SK-N-SH (cell line): ENCODE measurements at regions not wholly inside any gene's neighbourhood (a gene's known extent, or its start where the extent isn't known, plus 50 kb on each side); places are given as distances from the start of the nearest gene placed in this dataset.

ENCODE experiments used
- CTCF ChIA-PET: fragments of 300-600, 350-600 bp; formaldehyde crosslinking; extraction: SDS; loops from one replicate; lab custom pipeline; 2021; lab: Yijun Ruan, JAX
- POLR2A ChIA-PET: fragments of 350-600 bp; sonication (Branson Sonifier 250); formaldehyde crosslinking; extraction: SDS; loops from one replicate; lab custom pipeline; 2020; ENCODE audit warnings: antibody characterized with exemption, inconsistent platforms; lab: Yijun Ruan, JAX
- DNase-seq: peaks from one replicate; pipeline ENCODE4 v3.0.0; 2012
- H2AFZ ChIP-seq: fragments of 200-600 bp; sonication (generic); 2 replicates; pipeline ENCODE4 v1.8.1; 2016; ENCODE audit warnings: antibody characterized with exemption, mild to moderate bottlenecking, low read depth
- H3F3A ChIP-seq: fragments of 200-600 bp; sonication (generic); replicated peaks from 2 replicates; pipeline ENCODE3; 2016; ENCODE audit warnings: antibody characterized with exemption, mild to moderate bottlenecking; ENCODE audit not compliant: insufficient read depth
- H3K27ac ChIP-seq, 2 experiments: fragments of 200-500 bp in 1 of 2; fragments of 200-600 bp in 1 of 2; sonication (Bioruptor generic) in 1 of 2; sonication (generic), shearing (Covaris generic) in 1 of 2; 2 replicates each; pipeline versions ENCODE4 v1.5.1 to v1.6.1; 2014 to 2016; ENCODE audit warnings: low read depth in 2 of 2, inconsistent platforms in 1 of 2, low read length in 1 of 2, mild to moderate bottlenecking in 1 of 2, mixed read lengths in 1 of 2
- H3K27me3 ChIP-seq: fragments of 200-600 bp; sonication (generic), shearing (Covaris generic); 2 replicates; pipeline ENCODE4 v1.6.1; 2016; ENCODE audit warnings: mixed run types; ENCODE audit not compliant: insufficient read depth
- H3K36me3 ChIP-seq, 2 experiments: fragments of 200-500 bp in 1 of 2; fragments of 200-600 bp in 1 of 2; sonication (Bioruptor generic) in 1 of 2; sonication (generic) in 1 of 2; replicated peaks in 1 of 2; 2 replicates each; pipeline versions ENCODE3 to v1.5.1; 2014 to 2016; ENCODE audit warnings: low read length in 1 of 2, mild to moderate bottlenecking in 1 of 2; ENCODE audit not compliant: insufficient read depth in 2 of 2, control insufficient read depth in 1 of 2
- H3K4me1 ChIP-seq, 2 experiments: fragments of 200-500 bp in 1 of 2; fragments of 200-600 bp in 1 of 2; sonication (Bioruptor generic) in 1 of 2; sonication (generic), shearing (Covaris generic) in 1 of 2; 2 replicates each; pipeline versions ENCODE4 v1.5.1 to v1.6.1; 2014 to 2016; ENCODE audit warnings: low read depth in 1 of 2, low read length in 1 of 2, mixed run types in 1 of 2; ENCODE audit not compliant: insufficient read depth in 2 of 2, control insufficient read depth in 1 of 2
- H3K4me2 ChIP-seq: fragments of 200-600 bp; sonication (generic), shearing (Covaris generic); 2 replicates; pipeline ENCODE4 v1.6.1; 2017; ENCODE audit warnings: mixed run types
- H3K4me3 ChIP-seq, 2 experiments: fragments of 200-500 bp in 1 of 2; fragments of 200-600 bp in 1 of 2; sonication (Bioruptor generic) in 1 of 2; sonication (generic), shearing (Covaris generic) in 1 of 2; 2 replicates each; pipeline versions ENCODE4 v1.5.1 to v1.8.1; 2014 to 2016; ENCODE audit warnings: low read depth in 2 of 2, inconsistent platforms in 1 of 2, low read length in 1 of 2, mild to moderate bottlenecking in 1 of 2, mixed read lengths in 1 of 2, moderate library complexity in 1 of 2
- H3K79me2 ChIP-seq: fragments of 200-600 bp; sonication (generic); 2 replicates; pipeline ENCODE4 v1.8.1; 2017; ENCODE audit warnings: mild to moderate bottlenecking; ENCODE audit not compliant: insufficient read depth
- H3K9ac ChIP-seq: fragments of 200-600 bp; sonication (generic); 2 replicates; pipeline ENCODE4 v1.6.1; 2017; ENCODE audit warnings: mixed run types
- H3K9me2 ChIP-seq: fragments of 200-600 bp; sonication (generic); 2 replicates; pipeline ENCODE4 v1.6.1; 2017; ENCODE audit warnings: mixed run types
- H3K9me3 ChIP-seq: fragments of 200-600 bp; sonication (generic); 2 replicates; pipeline ENCODE4 v1.6.1; 2017; ENCODE audit warnings: mixed run types, mild to moderate bottlenecking, moderate library complexity
- H4K20me1 ChIP-seq: fragments of 200-600 bp; sonication (generic); 2 replicates; pipeline ENCODE4 v1.6.1; 2017; ENCODE audit warnings: mild to moderate bottlenecking, mixed run types; ENCODE audit not compliant: insufficient read depth
- CHD2 ChIP-seq: fragments of 150-350 bp; IDR thresholded peaks from 2 replicates; pipeline ENCODE4 v1.6.1; 2018; ENCODE audit warnings: low read length; ENCODE audit not compliant: partially characterized antibody
- ELF1 ChIP-seq: IDR thresholded peaks from 2 replicates; pipeline ENCODE4 v1.4.0; 2012
- FOXM1 ChIP-seq: IDR thresholded peaks from 2 replicates; pipeline ENCODE4 v1.4.0; 2012; ENCODE audit warnings: low read depth, mild to moderate bottlenecking
- GATA2 ChIP-seq: sonication (generic); formaldehyde crosslinking; IDR thresholded peaks from 2 replicates; pipeline ENCODE4 v1.5.0; 2020; ENCODE audit warnings: mild to moderate bottlenecking, missing genetic modification reagents
- JUND ChIP-seq: IDR thresholded peaks from 2 replicates; pipeline ENCODE4 v1.4.0; 2012
- MEF2A ChIP-seq: IDR thresholded peaks from 2 replicates; pipeline ENCODE4 v1.4.0; 2012; ENCODE audit warnings: low read depth, borderline replicate concordance
- RAD21 ChIP-seq: IDR thresholded peaks from 2 replicates; pipeline ENCODE4 v1.6.1; 2012; ENCODE audit warnings: mild to moderate bottlenecking, low read length
- SIN3A ChIP-seq: IDR thresholded peaks from 2 replicates; pipeline ENCODE4 v1.6.1; 2012; ENCODE audit warnings: low read depth, mild to moderate bottlenecking, low read length, moderate library complexity, borderline replicate concordance
- TCF12 ChIP-seq: IDR thresholded peaks from 2 replicates; pipeline ENCODE4 v1.4.0; 2012
- TEAD4 ChIP-seq: IDR thresholded peaks from 2 replicates; pipeline ENCODE4 v1.4.0; 2012; ENCODE audit warnings: mild to moderate bottlenecking, borderline replicate concordance; ENCODE audit not compliant: insufficient read depth
- YY1 ChIP-seq: IDR thresholded peaks from 2 replicates; pipeline ENCODE4 v1.4.0; 2012; ENCODE audit warnings: low read depth, mild to moderate bottlenecking
- WGBS: methylation state at CpG from one replicate; pipeline ENCODE4 v1.1.6; 2017; ENCODE audit warnings: low lambda C conversion rate; 5-methylcytosine and 5-hydroxymethylcytosine counted together
- TF ChIP-seq, protein P1 (sequence below): IDR thresholded peaks from 2 replicates; pipeline ENCODE4; 2012
- TF ChIP-seq, protein P2 (sequence below): fragments of 200-600 bp; sonication (generic); IDR thresholded peaks from 2 replicates; pipeline ENCODE4 v1.6.1; 2017; ENCODE audit warnings: antibody characterized with exemption, mild to moderate bottlenecking, moderate library complexity
- TF ChIP-seq, protein P3 (sequence below): fragments of 150-350 bp; IDR thresholded peaks from 2 replicates; pipeline ENCODE4 v1.6.1; 2016; ENCODE audit warnings: mild to moderate bottlenecking, low read depth, low read length
- TF ChIP-seq, protein P4 (sequence below): fragments of 150-350 bp; IDR thresholded peaks from 2 replicates; pipeline ENCODE4 v1.6.1; 2017; ENCODE audit warnings: antibody characterized with exemption, low read length, low read depth, borderline replicate concordance

DNA sequence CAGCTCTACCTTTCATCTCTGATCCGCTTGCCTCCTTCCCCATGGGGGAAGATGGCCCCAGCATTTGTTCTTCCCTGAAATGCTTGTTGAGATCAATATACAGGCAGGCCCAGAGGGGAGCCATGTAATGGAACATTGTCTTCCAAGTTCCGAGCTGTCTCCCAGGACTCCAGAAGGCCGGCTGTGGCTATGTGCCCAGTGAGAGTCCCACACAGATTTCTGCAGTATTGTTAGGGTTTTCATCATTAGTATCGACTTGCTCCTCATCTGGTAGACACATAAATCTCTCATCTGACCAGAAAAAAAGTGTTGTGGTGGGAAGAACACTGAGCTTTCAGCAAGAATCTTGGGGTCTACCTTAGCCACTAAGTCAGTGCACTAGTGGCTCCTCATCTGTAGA is 163.4 kb downstream of the TRIM29 start:
- H3K4me3 ChIP-seq, result no peak overlapping the region
- ChIA-PET CTCF (interaction anchor here (0.7 to 1.4 kb wide), 6 partner anchors 15 to 199 kb away, joined by 3 to 4 read pairs (median 3); no protein-coding TSS in a partner anchor), POLR2A (interaction anchor here (1.2 kb wide), 1 partner anchor 18 kb away, joined by 3 read pairs; no protein-coding TSS in a partner anchor)
- no peaks in the 10 kb centered on the region for H3F3A ChIP-seq
- DNase-seq, result no peak
- H3K9me2 ChIP-seq, result no peaks in the 10 kb centered on the region
- peaks cover 0 to 26% of the 10 kb centered on the region in 2 experiments; a peak in 1 of 4 replicates for H3K4me1 ChIP-seq
- no peaks in the 10 kb centered on the region for H4K20me1 ChIP-seq
- H3K27me3 ChIP-seq, result no peaks in the 10 kb centered on the region; the same call in 1 of the 2 replicates
- H3K27ac ChIP-seq, result no peak overlapping the region
- H3K36me3 ChIP-seq, result no peaks in the 10 kb centered on the region
- no peaks in the 10 kb centered on the region for H3K9me3 ChIP-seq
- TF ChIP-seq, protein P1, sequence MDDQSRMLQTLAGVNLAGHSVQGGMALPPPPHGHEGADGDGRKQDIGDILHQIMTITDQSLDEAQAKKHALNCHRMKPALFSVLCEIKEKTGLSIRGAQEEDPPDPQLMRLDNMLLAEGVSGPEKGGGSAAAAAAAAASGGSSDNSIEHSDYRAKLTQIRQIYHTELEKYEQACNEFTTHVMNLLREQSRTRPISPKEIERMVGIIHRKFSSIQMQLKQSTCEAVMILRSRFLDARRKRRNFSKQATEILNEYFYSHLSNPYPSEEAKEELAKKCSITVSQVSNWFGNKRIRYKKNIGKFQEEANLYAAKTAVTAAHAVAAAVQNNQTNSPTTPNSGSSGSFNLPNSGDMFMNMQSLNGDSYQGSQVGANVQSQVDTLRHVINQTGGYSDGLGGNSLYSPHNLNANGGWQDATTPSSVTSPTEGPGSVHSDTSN, result no peak
- TF ChIP-seq YY1 (no peak), GATA2 (CRISPR knock-in tag) (no peak), FOXM1 (no peak), RAD21 (no peak), SIN3A (no peak), CHD2 (no peak), TEAD4 (no peak), MEF2A (no peak), ELF1 (no peak), JUND (no peak), TCF12 (no peak)
- TF ChIP-seq, protein P2, sequence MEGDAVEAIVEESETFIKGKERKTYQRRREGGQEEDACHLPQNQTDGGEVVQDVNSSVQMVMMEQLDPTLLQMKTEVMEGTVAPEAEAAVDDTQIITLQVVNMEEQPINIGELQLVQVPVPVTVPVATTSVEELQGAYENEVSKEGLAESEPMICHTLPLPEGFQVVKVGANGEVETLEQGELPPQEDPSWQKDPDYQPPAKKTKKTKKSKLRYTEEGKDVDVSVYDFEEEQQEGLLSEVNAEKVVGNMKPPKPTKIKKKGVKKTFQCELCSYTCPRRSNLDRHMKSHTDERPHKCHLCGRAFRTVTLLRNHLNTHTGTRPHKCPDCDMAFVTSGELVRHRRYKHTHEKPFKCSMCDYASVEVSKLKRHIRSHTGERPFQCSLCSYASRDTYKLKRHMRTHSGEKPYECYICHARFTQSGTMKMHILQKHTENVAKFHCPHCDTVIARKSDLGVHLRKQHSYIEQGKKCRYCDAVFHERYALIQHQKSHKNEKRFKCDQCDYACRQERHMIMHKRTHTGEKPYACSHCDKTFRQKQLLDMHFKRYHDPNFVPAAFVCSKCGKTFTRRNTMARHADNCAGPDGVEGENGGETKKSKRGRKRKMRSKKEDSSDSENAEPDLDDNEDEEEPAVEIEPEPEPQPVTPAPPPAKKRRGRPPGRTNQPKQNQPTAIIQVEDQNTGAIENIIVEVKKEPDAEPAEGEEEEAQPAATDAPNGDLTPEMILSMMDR, result no peak
- TF ChIP-seq, protein P3, sequence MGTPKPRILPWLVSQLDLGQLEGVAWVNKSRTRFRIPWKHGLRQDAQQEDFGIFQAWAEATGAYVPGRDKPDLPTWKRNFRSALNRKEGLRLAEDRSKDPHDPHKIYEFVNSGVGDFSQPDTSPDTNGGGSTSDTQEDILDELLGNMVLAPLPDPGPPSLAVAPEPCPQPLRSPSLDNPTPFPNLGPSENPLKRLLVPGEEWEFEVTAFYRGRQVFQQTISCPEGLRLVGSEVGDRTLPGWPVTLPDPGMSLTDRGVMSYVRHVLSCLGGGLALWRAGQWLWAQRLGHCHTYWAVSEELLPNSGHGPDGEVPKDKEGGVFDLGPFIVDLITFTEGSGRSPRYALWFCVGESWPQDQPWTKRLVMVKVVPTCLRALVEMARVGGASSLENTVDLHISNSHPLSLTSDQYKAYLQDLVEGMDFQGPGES, result no peak
- TF ChIP-seq, protein P4, sequence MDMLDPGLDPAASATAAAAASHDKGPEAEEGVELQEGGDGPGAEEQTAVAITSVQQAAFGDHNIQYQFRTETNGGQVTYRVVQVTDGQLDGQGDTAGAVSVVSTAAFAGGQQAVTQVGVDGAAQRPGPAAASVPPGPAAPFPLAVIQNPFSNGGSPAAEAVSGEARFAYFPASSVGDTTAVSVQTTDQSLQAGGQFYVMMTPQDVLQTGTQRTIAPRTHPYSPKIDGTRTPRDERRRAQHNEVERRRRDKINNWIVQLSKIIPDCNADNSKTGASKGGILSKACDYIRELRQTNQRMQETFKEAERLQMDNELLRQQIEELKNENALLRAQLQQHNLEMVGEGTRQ, result no peak
- no peak overlapping the region for H3K9ac ChIP-seq
- 32% methylated on average over 4 of the region's 4 CpGs for WGBS
- H3K4me2 ChIP-seq, result no peak overlapping the region
- no peaks in the 10 kb centered on the region for H3K79me2 ChIP-seq
- H2AFZ ChIP-seq, result no peak overlapping the region
